Testis (tissue), 2 donors: ENCODE measurements at regions not wholly inside any gene's neighbourhood (a gene's known extent, or its start where the extent isn't known, plus 50 kb on each side); places are given as distances from the start of the nearest gene placed in this dataset.

ENCODE experiments used
- CTCF ChIP-seq, 3 experiments: fragments of 450-650 bp in 2 of 3; fragments of 200-600 bp in 1 of 3; sonication (generic) in 1 of 3; IDR thresholded peaks; one replicate each; pipeline ENCODE4 v1.5.1; 2016 to 2019; ENCODE audit warnings: antibody characterized with exemption in 3 of 3, mild to moderate bottlenecking in 2 of 3, moderate library complexity in 1 of 3
- POLR2A ChIP-seq: fragments of 450-650 bp; IDR thresholded peaks from one replicate; pipeline ENCODE4 v1.6.1; 2017; ENCODE audit warnings: antibody characterized with exemption, mild to moderate bottlenecking, moderate library complexity

- TF ChIP-seq POLR2A: no peak
- TF ChIP-seq CTCF (IDR thresholded peaks at IDR 0.05): no peak
Observed at GRCh38 chr12:67788118-67788517, 139.6 kb downstream of the DYRK2 start.
